ENCODE measurements at regions not wholly inside any gene's neighbourhood (a gene's known extent, or its start where the extent isn't known, plus 50 kb on each side); places are given as distances from the start of the nearest gene placed in this dataset.

- TF ChIP-seq EZH2 (IDR thresholded peaks at IDR 0.05) (no peak), POLR2A (IDR thresholded peaks at IDR 0.05; ENCODE audit: borderline replicate concordance, extremely low read depth, insufficient read depth, insufficient read length) (no peak), RAD21 (IDR thresholded peaks at IDR 0.05; ENCODE audit: low read depth) (no peak), CTCF (IDR thresholded peaks at IDR 0.05 in 2 of 3, conservative IDR thresholded peaks at IDR 0.05 in 1 of 3; ENCODE audit: borderline replicate concordance in 1 of 3, insufficient read depth in 1 of 3, low read depth in 2 of 3, low read length in 2 of 3) (no peak), ATF3 (IDR thresholded peaks at IDR 0.05) (no peak), YY1 (IDR thresholded peaks at IDR 0.05; ENCODE audit: extremely low read depth, insufficient replicate concordance, low read depth, low read length) (no peak), EZH2phosphoT487 (IDR thresholded peaks at IDR 0.05; ENCODE audit: borderline replicate concordance) (no peak)
Measured at GRCh38 chr12:58441483-58441882, 478.8 kb downstream of the LRIG3 start.
